AG10803 (cell line): ENCODE measurements at regions not wholly inside any gene's neighbourhood (a gene's known extent, or its start where the extent isn't known, plus 50 kb on each side); places are given as distances from the start of the nearest gene placed in this dataset.

Source experiments
- DNase-seq: peaks from one replicate; pipeline ENCODE4 v3.0.0; 2010; ENCODE audit warnings: low read depth
- H3K4me3 ChIP-seq: 2 replicates; pipeline ENCODE4 v1.5.1; 2011; ENCODE audit warnings: mild to moderate bottlenecking, low read length, control low read depth
- CTCF ChIP-seq: conservative IDR thresholded peaks from 2 replicates; pipeline ENCODE4 v1.5.1; 2011; ENCODE audit warnings: mild to moderate bottlenecking, low read length, control low read depth, inconsistent platforms

DNA sequence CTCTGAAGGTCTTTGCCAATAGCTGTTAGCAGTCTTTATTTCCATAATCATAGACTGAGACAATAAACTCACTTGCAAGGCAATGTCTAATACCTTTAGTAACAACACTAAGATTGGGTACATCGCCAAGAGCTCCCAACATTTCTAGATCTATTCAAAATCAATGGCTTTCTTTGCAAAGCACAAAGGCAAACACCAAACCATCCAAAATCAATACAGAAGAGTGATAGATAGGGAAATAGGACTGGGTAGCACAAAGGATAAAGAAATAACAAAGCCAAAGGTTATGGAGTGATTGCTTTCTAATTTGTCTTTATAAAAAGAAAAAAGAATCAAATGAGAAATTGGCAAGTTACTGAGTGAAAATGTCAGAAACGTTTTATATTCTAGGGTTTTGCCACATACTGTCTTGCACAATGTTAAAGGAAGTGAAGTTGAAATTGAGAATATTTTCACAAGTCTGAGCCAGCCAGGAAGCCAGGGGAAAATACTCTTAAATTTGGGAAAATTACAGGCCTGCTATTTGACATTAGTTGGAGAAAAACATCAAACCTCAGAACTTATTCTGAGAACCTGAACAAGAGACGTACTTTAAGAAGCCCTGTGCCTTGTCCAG lies 53.3 kb upstream of the LHFPL2 start:
- DNase-seq: no peak
- H3K4me3 ChIP-seq: no peak overlapping the region
- no peak for TF ChIP-seq CTCF

- H3K4me3 ChIP-seq: no peak overlapping the region
- TF ChIP-seq CTCF: no peak
- peak; percentile 80 for DNase-seq
Measured at GRCh38 chr5:78699552-78700153, 51.1 kb upstream of the LHFPL2 start.

DNA sequence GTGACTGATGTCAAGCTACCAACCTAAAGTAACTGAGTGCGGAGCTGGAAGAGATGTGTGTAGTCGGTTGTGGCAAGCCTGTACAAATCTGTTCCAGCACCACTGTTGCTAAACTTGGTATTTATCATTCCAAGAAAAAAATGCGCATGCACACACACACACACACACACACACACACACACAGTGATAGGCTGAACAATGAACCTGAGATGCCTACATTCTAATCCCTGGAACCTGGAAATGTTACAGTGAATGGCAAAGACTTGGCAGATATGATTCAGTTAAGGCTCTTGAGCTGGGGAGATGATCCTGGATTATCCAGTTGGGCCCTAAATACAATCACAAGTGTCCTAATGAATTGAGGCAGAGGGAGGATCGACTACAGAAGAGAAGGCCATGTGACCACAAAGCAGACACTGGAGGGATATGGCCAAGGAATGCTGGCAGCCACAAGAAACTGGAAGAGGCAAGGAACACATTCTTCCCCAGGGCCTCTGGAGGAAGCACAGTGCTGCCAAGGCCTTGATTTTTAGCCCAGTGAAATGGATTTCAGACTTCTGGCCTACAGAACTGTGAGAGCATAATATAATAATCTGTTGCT lies 49.7 kb upstream of the LHFPL2 start:
- DNase-seq: peak; percentile 88
- H3K4me3 ChIP-seq: no peak overlapping the region
- TF ChIP-seq CTCF: no peak
